GM23338 (cell line): ENCODE measurements at regions not wholly inside any gene's neighbourhood (a gene's known extent, or its start where the extent isn't known, plus 50 kb on each side); places are given as distances from the start of the nearest gene placed in this dataset.

ENCODE experiments used
- ATAC-seq: fragments of 200-7000 bp; cut with Tn5 transposase; 3 replicates; pipeline ENCODE4 v1.9.1; 2020
- DNase-seq: peaks from one replicate; pipeline ENCODE4 v3.0.0-alpha.2; 2015; ENCODE audit warnings: low spot score
- H2AFZ ChIP-seq: fragments of 200-600 bp; sonication (generic); 2 replicates; pipeline ENCODE4 v1.8.0; 2016; ENCODE audit warnings: antibody characterized with exemption, mild to moderate bottlenecking, moderate library complexity
- H3F3A ChIP-seq: fragments of 200-600 bp; sonication (generic); replicated peaks from 2 replicates; pipeline ENCODE4 v1.8.0; 2017; ENCODE audit warnings: antibody characterized with exemption, mixed run types, low read depth
- H3K27ac ChIP-seq: fragments of 200-600 bp; sonication (generic); 2 replicates; pipeline ENCODE4 v1.6.1; 2016; ENCODE audit warnings: low read depth
- H3K27me3 ChIP-seq: fragments of 200-600 bp; sonication (generic); 2 replicates; pipeline ENCODE4 v1.8.0; 2016; ENCODE audit warnings: mild to moderate bottlenecking, mixed run types, moderate library complexity; ENCODE audit not compliant: insufficient read depth
- H3K36me3 ChIP-seq: fragments of 200-600 bp; sonication (generic); 2 replicates; pipeline ENCODE4 v1.8.0; 2016; ENCODE audit warnings: mild to moderate bottlenecking; ENCODE audit not compliant: insufficient read depth
- H3K4me1 ChIP-seq: fragments of 200-600 bp; sonication (generic); 2 replicates; pipeline ENCODE4 v1.8.0; 2016; ENCODE audit warnings: mild to moderate bottlenecking, moderate library complexity; ENCODE audit not compliant: insufficient read depth
- H3K4me2 ChIP-seq: fragments of 200-600 bp; sonication (generic); 2 replicates; pipeline ENCODE4 v1.7.1; 2017; ENCODE audit warnings: mixed run types
- H3K4me3 ChIP-seq: fragments of 200-600 bp; sonication (generic); 2 replicates; pipeline ENCODE4 v1.6.1; 2016; ENCODE audit warnings: mixed run types
- H3K79me2 ChIP-seq: fragments of 200-600 bp; sonication (generic); replicated peaks from 2 replicates; pipeline ENCODE4 v1.8.0; 2017; ENCODE audit warnings: mild to moderate bottlenecking; ENCODE audit not compliant: insufficient read depth
- H3K9me2 ChIP-seq: fragments of 200-600 bp; sonication (generic); 2 replicates; pipeline ENCODE4 v1.8.0; 2017; ENCODE audit not compliant: insufficient read depth
- H4K20me1 ChIP-seq: fragments of 200-600 bp; sonication (generic); replicated peaks from 2 replicates; pipeline ENCODE4 v1.8.0; 2017; ENCODE audit warnings: mild to moderate bottlenecking; ENCODE audit not compliant: insufficient read depth
- H3K27ac Mint-ChIP-seq: 2 replicates; pipeline ENCODE4 v1.8.0; 2020; ENCODE audit warnings: inconsistent platforms, mild to moderate bottlenecking, moderate library complexity, mixed read lengths
- H3K27me3 Mint-ChIP-seq: 3 replicates; pipeline ENCODE4 v1.8.0; 2022; ENCODE audit warnings: low read depth, mild to moderate bottlenecking, moderate library complexity, mixed read lengths, inconsistent platforms; ENCODE audit not compliant: insufficient read depth, poor library complexity
- H3K36me3 Mint-ChIP-seq: 3 replicates; pipeline ENCODE4 v1.8.0; 2021; ENCODE audit warnings: low read depth, mild to moderate bottlenecking, inconsistent platforms, moderate library complexity, mixed read lengths
- H3K4me1 Mint-ChIP-seq: 3 replicates; pipeline ENCODE4 v1.8.0; 2020; ENCODE audit warnings: mild to moderate bottlenecking, inconsistent platforms, mixed read lengths
- H3K4me3 Mint-ChIP-seq: 3 replicates; pipeline ENCODE4 v1.8.0; 2021; ENCODE audit warnings: moderate library complexity, mild to moderate bottlenecking, inconsistent platforms, mixed read lengths
- H3K9me3 Mint-ChIP-seq: 3 replicates; pipeline ENCODE4 v1.8.0; 2020; ENCODE audit warnings: moderate library complexity, mild to moderate bottlenecking, inconsistent platforms, mixed read lengths
- CREB1 ChIP-seq: fragments of 250-450 bp; sonication (Bioruptor Pico); IDR thresholded peaks from 2 replicates; pipeline ENCODE4 v1.5.0; 2020; ENCODE audit warnings: low read depth, mild to moderate bottlenecking, moderate library complexity
- EZH2 ChIP-seq: fragments of 200-600 bp; sonication (generic); IDR thresholded peaks from one replicate; pipeline ENCODE4 v1.8.0; 2017; ENCODE audit warnings: antibody characterized with exemption, mild to moderate bottlenecking, low read depth; ENCODE audit not compliant: unreplicated experiment
- EZH2phosphoT487 ChIP-seq: fragments of 200-600 bp; sonication (generic); IDR thresholded peaks from one replicate; pipeline ENCODE4 v1.8.1; 2018; ENCODE audit warnings: antibody characterized with exemption; ENCODE audit not compliant: unreplicated experiment
- JUNB ChIP-seq: IDR thresholded peaks from one replicate; pipeline ENCODE4 v1.6.1; 2016; ENCODE audit warnings: antibody characterized with exemption; ENCODE audit not compliant: unreplicated experiment
- NANOG ChIP-seq: IDR thresholded peaks from 2 replicates; pipeline ENCODE4 v1.6.1; 2016; ENCODE audit warnings: antibody characterized with exemption, borderline replicate concordance
- POLR2AphosphoS5 ChIP-seq: IDR thresholded peaks from 2 replicates; pipeline ENCODE4 v1.6.1; 2016; ENCODE audit warnings: antibody characterized with exemption, low read depth
- STAT1 ChIP-seq: IDR thresholded peaks from one replicate; pipeline ENCODE4 v1.6.1; 2016; ENCODE audit warnings: antibody characterized with exemption; ENCODE audit not compliant: unreplicated experiment
- ZNF114 ChIP-seq: fragments of 250-450 bp; sonication (Bioruptor Pico); IDR thresholded peaks from 2 replicates; pipeline ENCODE4 v1.5.0; 2020; ENCODE audit warnings: mild to moderate bottlenecking, moderate library complexity
- ZNF331 ChIP-seq: fragments of 250-450 bp; sonication (Bioruptor Pico); IDR thresholded peaks from 2 replicates; pipeline ENCODE4 v1.5.0; 2020; ENCODE audit warnings: low read depth, mild to moderate bottlenecking, moderate library complexity
- TF ChIP-seq, protein P1 (sequence below): fragments of 250-450 bp; sonication (Bioruptor Pico); IDR thresholded peaks from 2 replicates; pipeline ENCODE4 v1.5.0; 2020; ENCODE audit warnings: mild to moderate bottlenecking, moderate library complexity
- TF ChIP-seq, protein P2 (sequence below): IDR thresholded peaks from 2 replicates; pipeline ENCODE4 v1.6.1; 2016; ENCODE audit warnings: antibody characterized with exemption
- TF ChIP-seq, protein P3 (sequence below), 2 experiments: fragments of 200-600 bp in 1 of 2; sonication (generic) in 1 of 2; conservative IDR thresholded peaks; 2 replicates each; pipeline versions ENCODE4 v1.5.1 to v1.6.1; 2016 to 2017; ENCODE audit warnings: antibody characterized with exemption in 2 of 2, low read depth in 2 of 2, mild to moderate bottlenecking in 2 of 2, moderate library complexity in 1 of 2
- TF ChIP-seq, protein P4 (sequence below): IDR thresholded peaks from one replicate; pipeline ENCODE4 v1.6.1; 2018; ENCODE audit warnings: antibody characterized with exemption; ENCODE audit not compliant: unreplicated experiment

DNA sequence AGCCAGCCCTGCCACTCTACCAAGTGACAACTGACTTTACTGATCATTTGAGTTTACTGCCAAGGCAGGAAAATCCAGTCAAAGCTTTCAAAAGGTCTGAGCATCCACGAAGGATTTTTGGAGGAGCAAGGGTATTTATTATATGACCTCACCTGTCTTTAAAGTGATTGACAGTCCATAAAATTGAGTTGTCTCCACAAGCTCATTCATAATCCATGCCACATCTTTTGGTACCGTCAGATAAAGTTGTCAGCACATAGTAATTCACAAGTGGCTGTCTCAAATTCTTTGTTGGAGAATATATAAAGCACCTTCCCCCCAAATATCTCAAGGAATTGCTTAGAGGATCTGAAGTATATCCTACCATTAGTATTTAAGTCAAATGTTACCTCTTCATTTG, 240.5 kb downstream of the METTL4 start:
- no peak overlapping the region for H3K4me2 ChIP-seq
- Mint-ChIP-seq H3K27me3 (no peaks in the 10 kb centered on the region), H3K4me1 (no peaks in the 10 kb centered on the region), H3K4me3 (no peak overlapping the region), H3K27ac (no peak overlapping the region), H3K9me3 (no peaks in the 10 kb centered on the region), H3K36me3 (no peaks in the 10 kb centered on the region)
- H4K20me1 ChIP-seq, result no peaks in the 10 kb centered on the region
- ATAC-seq (no peak), DNase-seq (no peak)
- no peaks in the 10 kb centered on the region for H3K36me3 ChIP-seq
- no peak overlapping the region for H3K27ac ChIP-seq
- H3K27me3 ChIP-seq, result no peaks in the 10 kb centered on the region
- no peaks in the 10 kb centered on the region; the same call in 1 of the 2 replicates for H3K9me2 ChIP-seq
- TF ChIP-seq EZH2phosphoT487 (no peak), ZNF331 (CRISPR knock-in tag) (no peak), POLR2AphosphoS5 (no peak), STAT1 (no peak), ZNF114 (no peak), NANOG (no peak), EZH2 (no peak), CREB1 (no peak), JUNB (no peak)
- TF ChIP-seq, protein P1, sequence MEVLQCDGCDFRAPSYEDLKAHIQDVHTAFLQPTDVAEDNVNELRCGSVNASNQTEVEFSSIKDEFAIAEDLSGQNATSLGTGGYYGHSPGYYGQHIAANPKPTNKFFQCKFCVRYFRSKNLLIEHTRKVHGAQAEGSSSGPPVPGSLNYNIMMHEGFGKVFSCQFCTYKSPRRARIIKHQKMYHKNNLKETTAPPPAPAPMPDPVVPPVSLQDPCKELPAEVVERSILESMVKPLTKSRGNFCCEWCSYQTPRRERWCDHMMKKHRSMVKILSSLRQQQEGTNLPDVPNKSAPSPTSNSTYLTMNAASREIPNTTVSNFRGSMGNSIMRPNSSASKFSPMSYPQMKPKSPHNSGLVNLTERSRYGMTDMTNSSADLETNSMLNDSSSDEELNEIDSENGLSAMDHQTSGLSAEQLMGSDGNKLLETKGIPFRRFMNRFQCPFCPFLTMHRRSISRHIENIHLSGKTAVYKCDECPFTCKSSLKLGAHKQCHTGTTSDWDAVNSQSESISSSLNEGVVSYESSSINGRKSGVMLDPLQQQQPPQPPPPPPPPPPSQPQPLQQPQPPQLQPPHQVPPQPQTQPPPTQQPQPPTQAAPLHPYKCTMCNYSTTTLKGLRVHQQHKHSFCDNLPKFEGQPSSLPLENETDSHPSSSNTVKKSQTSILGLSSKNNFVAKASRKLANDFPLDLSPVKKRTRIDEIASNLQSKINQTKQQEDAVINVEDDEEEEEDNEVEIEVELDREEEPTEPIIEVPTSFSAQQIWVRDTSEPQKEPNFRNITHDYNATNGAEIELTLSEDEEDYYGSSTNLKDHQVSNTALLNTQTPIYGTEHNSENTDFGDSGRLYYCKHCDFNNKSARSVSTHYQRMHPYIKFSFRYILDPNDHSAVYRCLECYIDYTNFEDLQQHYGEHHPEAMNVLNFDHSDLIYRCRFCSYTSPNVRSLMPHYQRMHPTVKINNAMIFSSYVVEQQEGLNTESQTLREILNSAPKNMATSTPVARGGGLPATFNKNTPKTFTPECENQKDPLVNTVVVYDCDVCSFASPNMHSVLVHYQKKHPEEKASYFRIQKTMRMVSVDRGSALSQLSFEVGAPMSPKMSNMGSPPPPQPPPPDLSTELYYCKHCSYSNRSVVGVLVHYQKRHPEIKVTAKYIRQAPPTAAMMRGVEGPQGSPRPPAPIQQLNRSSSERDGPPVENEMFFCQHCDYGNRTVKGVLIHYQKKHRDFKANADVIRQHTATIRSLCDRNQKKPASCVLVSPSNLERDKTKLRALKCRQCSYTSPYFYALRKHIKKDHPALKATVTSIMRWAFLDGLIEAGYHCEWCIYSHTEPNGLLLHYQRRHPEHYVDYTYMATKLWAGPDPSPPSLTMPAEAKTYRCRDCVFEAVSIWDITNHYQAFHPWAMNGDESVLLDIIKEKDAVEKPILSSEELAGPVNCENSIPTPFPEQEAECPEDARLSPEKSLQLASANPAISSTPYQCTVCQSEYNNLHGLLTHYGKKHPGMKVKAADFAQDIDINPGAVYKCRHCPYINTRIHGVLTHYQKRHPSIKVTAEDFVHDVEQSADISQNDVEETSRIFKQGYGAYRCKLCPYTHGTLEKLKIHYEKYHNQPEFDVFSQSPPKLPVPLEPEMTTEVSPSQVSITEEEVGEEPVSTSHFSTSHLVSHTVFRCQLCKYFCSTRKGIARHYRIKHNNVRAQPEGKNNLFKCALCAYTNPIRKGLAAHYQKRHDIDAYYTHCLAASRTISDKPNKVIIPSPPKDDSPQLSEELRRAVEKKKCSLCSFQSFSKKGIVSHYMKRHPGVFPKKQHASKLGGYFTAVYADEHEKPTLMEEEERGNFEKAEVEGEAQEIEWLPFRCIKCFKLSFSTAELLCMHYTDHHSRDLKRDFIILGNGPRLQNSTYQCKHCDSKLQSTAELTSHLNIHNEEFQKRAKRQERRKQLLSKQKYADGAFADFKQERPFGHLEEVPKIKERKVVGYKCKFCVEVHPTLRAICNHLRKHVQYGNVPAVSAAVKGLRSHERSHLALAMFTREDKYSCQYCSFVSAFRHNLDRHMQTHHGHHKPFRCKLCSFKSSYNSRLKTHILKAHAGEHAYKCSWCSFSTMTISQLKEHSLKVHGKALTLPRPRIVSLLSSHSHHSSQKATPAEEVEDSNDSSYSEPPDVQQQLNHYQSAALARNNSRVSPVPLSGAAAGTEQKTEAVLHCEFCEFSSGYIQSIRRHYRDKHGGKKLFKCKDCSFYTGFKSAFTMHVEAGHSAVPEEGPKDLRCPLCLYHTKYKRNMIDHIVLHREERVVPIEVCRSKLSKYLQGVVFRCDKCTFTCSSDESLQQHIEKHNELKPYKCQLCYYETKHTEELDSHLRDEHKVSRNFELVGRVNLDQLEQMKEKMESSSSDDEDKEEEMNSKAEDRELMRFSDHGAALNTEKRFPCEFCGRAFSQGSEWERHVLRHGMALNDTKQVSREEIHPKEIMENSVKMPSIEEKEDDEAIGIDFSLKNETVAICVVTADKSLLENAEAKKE, result no peak
- TF ChIP-seq, protein P2, sequence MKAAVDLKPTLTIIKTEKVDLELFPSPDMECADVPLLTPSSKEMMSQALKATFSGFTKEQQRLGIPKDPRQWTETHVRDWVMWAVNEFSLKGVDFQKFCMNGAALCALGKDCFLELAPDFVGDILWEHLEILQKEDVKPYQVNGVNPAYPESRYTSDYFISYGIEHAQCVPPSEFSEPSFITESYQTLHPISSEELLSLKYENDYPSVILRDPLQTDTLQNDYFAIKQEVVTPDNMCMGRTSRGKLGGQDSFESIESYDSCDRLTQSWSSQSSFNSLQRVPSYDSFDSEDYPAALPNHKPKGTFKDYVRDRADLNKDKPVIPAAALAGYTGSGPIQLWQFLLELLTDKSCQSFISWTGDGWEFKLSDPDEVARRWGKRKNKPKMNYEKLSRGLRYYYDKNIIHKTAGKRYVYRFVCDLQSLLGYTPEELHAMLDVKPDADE, result no peak
- TF ChIP-seq, protein P3, sequence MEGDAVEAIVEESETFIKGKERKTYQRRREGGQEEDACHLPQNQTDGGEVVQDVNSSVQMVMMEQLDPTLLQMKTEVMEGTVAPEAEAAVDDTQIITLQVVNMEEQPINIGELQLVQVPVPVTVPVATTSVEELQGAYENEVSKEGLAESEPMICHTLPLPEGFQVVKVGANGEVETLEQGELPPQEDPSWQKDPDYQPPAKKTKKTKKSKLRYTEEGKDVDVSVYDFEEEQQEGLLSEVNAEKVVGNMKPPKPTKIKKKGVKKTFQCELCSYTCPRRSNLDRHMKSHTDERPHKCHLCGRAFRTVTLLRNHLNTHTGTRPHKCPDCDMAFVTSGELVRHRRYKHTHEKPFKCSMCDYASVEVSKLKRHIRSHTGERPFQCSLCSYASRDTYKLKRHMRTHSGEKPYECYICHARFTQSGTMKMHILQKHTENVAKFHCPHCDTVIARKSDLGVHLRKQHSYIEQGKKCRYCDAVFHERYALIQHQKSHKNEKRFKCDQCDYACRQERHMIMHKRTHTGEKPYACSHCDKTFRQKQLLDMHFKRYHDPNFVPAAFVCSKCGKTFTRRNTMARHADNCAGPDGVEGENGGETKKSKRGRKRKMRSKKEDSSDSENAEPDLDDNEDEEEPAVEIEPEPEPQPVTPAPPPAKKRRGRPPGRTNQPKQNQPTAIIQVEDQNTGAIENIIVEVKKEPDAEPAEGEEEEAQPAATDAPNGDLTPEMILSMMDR (conservative IDR thresholded peaks at IDR 0.05; ENCODE audit: low read depth in 2 of 2), result no peak
- TF ChIP-seq, protein P4, sequence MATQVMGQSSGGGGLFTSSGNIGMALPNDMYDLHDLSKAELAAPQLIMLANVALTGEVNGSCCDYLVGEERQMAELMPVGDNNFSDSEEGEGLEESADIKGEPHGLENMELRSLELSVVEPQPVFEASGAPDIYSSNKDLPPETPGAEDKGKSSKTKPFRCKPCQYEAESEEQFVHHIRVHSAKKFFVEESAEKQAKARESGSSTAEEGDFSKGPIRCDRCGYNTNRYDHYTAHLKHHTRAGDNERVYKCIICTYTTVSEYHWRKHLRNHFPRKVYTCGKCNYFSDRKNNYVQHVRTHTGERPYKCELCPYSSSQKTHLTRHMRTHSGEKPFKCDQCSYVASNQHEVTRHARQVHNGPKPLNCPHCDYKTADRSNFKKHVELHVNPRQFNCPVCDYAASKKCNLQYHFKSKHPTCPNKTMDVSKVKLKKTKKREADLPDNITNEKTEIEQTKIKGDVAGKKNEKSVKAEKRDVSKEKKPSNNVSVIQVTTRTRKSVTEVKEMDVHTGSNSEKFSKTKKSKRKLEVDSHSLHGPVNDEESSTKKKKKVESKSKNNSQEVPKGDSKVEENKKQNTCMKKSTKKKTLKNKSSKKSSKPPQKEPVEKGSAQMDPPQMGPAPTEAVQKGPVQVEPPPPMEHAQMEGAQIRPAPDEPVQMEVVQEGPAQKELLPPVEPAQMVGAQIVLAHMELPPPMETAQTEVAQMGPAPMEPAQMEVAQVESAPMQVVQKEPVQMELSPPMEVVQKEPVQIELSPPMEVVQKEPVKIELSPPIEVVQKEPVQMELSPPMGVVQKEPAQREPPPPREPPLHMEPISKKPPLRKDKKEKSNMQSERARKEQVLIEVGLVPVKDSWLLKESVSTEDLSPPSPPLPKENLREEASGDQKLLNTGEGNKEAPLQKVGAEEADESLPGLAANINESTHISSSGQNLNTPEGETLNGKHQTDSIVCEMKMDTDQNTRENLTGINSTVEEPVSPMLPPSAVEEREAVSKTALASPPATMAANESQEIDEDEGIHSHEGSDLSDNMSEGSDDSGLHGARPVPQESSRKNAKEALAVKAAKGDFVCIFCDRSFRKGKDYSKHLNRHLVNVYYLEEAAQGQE, result no peak
- H3K4me3 ChIP-seq, result no peak overlapping the region
- no peaks in the 10 kb centered on the region for H3K79me2 ChIP-seq
- no peaks in the 10 kb centered on the region for H3F3A ChIP-seq
- no peaks in the 10 kb centered on the region for H3K4me1 ChIP-seq
- no peak overlapping the region for H2AFZ ChIP-seq
